ENCODE measurements at regions not wholly inside any gene's neighbourhood (a gene's known extent, or its start where the extent isn't known, plus 50 kb on each side); places are given as distances from the start of the nearest gene placed in this dataset.

DNA sequence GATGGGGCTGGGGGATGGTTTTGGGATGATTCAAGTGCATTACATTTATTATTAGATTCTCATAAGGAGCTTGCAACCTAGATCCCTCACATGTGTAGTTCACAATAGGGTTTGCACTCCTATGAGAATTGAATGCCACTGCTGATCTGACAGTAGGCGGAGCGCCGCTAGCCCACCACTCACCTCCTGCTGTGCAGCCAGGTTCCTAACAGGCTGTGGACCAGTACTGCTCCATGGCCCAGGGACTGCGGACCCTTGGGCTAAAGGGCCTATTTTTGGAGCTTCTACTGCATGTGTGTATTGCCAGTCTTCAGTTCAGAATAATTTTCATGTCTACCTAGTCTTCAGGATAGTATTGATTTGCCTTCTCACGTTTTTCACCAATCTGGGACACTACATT is 165.3 kb upstream of the TWIST2 start:
- TF ChIP-seq, protein P1, sequence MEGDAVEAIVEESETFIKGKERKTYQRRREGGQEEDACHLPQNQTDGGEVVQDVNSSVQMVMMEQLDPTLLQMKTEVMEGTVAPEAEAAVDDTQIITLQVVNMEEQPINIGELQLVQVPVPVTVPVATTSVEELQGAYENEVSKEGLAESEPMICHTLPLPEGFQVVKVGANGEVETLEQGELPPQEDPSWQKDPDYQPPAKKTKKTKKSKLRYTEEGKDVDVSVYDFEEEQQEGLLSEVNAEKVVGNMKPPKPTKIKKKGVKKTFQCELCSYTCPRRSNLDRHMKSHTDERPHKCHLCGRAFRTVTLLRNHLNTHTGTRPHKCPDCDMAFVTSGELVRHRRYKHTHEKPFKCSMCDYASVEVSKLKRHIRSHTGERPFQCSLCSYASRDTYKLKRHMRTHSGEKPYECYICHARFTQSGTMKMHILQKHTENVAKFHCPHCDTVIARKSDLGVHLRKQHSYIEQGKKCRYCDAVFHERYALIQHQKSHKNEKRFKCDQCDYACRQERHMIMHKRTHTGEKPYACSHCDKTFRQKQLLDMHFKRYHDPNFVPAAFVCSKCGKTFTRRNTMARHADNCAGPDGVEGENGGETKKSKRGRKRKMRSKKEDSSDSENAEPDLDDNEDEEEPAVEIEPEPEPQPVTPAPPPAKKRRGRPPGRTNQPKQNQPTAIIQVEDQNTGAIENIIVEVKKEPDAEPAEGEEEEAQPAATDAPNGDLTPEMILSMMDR (IDR thresholded peaks at IDR 0.05): no peak
- TF ChIP-seq POLR2A (IDR thresholded peaks at IDR 0.05): no peak

Measured in uterus (tissue), 2 donors.